D341Med (cell line): ENCODE measurements at regions not wholly inside any gene's neighbourhood (a gene's known extent, or its start where the extent isn't known, plus 50 kb on each side); places are given as distances from the start of the nearest gene placed in this dataset.
"Not testable (repeated sequence)": the region's sequence is repeated elsewhere in the genome, so short reads cannot be mapped to it uniquely, and the experiment has no call there.

Experiments used
- DNase-seq: peaks from one replicate; pipeline ENCODE4 v3.0.0; 2012; ENCODE audit warnings: low spot score

DNA sequence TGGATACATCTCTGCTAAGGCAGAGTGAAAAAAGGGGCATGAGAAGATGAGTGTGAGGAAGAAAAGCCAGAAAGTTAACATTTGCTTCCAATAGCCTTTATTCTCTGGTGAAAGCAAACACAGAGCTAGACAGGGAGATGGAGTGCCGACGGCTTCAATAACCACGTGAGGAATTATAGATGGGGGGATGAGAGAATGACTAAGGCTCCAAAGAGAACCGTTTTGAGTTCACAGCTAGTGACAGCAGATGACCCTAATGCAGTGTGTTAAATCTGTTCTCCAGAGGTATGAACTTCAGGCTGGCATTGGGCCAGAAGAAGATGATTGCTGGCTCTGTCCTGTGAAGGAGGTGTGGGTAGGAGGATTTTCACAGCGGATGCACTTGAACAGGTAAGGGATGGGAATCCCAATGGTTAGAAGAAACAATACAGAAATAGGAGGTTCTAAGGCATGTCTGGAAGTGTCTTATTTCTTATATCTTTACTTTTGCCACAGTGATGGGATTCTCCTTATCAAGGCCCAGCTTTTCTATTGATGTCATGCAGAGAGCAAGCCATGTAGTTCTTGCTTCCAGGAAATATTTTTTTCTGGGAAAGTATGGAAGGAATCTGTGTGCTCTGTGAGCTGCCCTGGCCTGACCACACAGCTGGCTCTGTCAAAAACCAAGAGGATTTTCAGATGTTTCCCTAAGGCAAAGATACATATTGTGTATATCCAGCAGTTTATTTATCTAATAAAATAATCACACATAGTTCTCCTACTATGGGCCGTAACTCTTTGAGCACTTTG, 573.8 kb downstream of the LTN1 start:
- no peak for DNase-seq

DNA sequence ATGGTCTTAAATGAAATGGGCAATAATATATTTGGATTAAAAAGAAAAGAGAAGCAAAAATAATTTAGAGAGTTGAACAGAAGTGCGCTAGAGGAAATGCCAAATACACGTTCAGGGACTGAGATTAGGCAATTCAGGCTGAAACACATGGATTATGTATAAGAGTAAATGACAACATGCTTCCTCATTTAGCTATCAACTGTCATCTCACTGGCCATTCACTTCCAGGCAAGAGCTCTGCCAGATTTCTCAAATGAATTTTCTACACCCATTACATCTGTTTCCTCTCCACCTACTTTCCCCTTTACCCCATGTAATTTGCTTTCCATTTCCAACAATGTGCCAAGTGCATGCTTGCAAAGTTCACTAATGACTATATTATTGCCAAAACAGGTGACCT, 582.4 kb downstream of the LTN1 start:
- no peak for DNase-seq

DNA sequence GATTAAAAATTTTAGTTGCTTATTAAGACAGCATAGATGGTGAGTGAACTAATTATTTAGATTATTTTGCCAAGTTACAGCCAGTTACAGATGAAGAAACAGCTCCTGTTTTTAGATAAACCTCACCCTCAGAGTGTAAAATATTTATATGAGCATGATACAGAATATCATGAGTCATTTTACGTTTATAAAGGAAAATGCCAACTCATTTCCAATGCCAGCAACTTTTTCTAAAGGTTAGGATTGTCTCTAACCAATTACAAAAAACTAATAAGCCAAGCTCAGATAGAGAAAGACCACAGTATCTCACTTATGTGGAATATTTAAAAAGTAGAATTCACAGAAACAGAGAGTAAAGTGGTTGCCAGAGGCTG, 590.1 kb downstream of the LTN1 start:
- DNase-seq, result no peak

DNA sequence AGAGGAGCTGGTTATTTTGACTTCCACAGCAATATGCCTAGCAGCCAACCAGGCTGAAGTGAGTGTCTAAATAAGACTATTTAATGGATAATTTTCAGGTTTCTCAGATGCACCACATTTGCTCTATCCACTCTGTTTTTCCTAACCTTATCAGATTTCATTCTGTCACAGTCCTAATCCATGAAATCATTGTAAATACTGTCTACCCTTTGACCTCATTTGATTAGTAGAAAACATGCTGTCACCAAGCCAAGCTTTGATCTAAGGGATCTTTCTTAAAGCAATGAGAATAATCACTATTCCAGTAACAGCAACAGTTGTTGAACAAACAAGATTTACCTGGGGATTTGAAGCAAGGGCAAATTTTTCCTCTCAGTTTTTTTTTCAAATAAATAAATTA, 595.6 kb downstream of the LTN1 start:
- no peak for DNase-seq

DNA sequence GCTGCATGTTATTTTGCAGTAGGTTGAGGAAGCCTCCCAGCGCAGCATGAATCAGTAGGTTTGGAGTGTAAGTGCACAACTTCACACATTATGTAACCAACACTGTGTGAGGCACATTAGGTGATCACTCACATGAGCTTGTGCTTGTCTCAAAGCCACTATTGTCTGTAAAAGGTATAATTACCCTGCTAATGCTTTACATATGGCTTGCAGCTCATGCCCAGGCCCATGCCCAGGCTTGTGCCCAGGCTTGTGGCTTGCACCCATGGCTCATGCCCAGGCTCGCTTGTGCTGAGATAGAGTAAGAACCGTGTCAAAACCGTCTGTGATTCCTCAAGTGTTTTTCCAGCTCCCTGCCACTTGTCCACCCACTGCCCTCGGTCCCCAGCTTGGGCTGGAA, 596.3 kb downstream of the LTN1 start:
- no peak for DNase-seq

DNA sequence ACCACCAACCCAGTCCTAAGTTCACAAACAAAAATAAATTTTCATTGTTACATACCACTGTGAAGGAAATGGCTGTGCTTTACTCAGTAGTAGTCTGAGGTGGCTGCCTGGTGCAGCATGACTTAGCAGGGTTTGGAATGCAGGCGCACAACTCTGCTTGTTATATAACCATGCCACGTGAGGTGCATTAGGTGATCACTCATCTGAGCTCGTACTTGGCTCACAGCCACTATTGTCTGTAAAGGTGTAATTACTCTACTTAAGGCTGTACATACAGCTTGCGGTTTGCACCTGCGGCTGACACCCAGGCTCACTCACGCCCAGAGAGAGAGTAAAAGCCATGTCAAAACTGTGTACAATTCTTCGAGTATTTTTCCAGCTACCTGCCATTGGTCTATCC, 599.4 kb downstream of the LTN1 start:
- DNase-seq, result peak; percentile 32

DNA sequence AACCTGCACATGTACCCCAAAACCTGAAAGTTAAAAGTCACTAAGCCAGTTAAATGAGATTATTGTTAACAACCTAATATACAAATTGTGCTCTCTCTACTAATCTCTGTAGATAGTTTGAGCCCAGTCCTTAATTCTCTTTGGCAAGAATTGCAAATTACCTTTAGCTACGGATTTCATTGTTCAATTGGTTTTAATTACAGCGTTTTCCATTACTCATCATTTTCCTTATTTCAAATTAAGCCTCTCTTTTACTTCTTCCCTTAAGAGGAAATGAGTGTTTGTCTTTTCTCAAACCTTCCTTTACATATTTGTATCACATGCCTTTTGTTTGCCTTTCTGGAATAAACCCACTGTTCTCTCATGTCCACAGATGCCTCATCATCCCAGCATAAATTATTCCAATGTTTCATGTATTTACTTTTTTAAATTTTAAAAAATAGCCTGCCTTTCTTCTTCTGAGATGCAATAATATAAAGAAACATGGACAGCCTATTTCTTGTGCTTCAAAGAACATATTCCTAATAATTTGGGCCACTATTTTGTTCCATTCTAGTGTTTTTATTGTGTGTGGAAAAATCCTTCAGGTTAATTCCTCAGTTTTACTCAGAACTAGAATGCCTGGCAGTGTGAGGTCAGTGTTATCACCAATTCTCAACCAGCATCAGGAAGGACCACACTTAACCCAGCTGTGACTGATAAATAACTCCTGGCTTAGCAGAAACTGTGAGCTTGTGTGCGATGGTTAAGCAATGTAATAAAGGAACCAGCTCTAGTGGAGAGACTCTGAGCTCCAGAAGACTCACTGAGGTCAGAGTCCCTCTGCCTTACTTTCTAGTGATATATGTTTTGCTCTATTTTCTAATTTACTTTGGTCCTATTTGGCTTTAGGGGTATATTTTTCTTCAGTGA, 600.5 kb downstream of the LTN1 start:
- DNase-seq, result no peak

DNA sequence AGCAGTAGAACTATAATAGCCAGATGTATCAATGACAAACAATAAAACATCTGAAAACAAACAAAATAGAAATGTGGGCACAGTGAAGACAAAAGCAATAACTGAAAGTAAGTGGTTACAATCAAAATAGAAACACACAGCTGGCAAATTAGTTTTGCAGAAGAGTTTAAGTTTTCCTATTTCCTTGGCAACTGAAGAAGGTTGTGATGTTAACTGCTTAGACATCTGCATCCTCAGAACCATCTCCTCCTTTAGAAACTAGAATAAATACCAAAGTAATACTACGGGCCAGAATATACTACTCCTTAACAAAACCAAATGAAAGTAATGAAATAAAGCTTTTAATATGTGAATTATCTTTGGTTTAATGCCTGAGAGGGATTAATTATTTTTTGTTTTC, 605.5 kb downstream of the LTN1 start:
- no peak for DNase-seq

DNA sequence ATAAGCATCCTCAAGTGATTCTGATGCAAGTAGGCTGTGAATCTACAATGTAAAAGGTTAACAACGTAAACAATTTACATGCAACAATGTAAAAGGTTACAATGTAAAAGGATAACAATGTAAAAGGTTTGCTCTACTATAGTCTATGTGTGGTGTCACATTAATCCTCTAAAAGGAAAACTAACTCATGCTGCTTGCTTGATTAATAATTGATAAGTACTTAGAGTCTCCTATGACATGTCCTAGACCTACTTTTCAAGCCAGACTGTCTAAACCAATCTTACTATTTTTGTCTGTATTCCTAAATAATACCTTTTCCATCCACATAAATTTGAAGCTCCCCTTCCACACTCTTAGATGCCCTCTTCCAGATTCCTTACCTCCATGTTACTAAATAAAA, 606.8 kb downstream of the LTN1 start:
- no peak for DNase-seq

DNA sequence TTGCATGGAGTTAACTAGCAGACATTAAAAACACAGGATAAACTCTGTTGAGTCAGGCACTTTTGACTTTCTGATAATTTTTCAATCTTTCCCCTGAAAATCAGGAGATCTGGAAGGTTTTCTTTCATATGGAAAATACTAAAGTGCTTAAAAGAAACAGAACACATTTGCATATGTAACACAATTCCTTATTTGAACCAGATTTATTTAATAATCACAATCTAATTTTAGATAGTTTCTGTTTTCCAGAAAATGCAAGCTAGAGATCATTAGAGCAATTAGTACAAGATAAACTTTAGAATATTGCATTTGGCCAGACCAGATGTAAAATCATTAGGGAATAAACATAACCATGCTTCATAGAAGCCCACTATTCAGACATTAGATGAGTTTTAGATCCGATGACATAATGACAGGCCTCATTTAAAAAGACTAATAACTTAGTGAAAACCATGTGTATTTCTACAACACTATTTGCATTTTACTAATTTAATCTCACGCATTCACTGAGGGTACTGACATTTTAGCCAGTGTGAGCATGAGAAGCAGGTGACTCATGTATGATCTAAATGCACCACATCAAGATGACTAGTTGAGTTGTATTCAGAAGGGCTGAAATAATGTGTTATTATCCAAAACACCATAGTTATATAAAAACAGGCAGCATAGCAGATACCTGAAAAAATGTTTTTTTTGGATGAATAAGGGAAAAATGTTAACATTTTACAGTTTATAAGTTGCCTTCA, 611.5 kb downstream of the LTN1 start:
- DNase-seq, result not testable (repeated sequence)

DNA sequence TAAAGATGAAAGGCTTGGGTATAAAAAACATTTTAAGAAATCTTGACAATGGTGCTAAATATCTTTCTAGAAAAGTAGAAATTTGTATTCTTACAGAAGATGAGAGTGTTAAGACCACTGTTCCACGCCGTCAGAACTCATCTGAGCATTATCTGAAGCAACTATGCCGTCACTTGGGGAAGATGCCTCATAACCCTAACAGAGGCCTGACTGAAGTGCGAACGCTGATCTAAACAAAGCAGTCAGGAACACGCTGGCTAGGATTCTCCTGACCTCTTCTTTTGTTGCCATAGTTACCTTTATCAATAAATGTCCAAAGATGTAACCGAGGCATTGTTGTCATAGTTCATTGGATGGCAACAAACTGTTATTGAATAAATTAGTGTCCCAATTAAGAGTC, 612.4 kb downstream of the LTN1 start:
- DNase-seq, result no peak

DNA sequence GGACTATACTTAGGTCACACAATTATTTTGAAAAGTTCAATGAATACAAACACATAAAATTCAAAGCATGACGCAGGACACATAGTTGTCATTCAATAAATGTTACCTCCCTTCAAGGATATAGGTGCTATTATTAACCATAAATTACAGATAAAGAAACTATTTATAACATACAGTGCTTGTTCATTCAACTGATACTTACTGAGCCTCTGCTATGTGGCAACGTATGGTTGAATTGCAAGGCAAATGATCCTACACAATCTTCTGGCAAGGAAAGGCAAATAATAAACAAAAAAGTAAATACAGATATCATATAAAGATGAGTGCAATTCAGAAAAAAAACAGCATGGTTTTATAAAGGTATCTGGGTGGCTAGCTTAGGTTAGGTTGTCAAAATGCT, 614.7 kb downstream of the LTN1 start:
- no peak for DNase-seq

DNA sequence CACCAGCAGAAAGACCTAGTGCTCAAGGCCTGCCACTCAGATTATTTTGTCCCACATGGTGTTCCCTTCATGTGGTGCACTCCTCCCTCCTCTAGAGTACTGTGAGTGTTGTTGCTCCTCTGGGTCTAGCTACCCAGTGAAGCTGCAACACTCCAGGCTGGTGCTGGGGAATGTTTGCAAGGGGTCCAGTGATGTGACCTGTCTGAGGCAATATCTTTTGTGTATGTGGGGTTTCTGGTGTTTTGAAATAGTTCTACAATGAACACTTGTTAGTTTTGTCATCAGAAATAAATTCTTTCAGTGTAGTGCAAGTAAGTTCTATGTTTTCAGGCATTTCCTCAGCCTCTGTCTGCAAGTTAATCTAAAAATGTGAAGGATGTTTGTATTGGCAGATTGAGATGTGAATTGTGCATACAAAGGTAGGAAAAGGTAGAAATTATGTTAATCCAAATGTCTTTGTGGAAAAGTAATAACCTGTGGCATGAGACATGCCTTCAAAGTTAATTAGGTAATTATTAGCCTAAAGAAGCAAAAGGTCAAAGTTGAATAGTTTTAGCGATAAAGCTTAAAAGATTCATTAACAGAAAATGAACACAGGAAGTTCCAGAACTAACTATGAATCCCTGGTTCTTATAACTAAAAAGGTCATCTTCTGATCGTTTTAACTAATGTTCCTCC, 616.8 kb downstream of the LTN1 start:
- DNase-seq, result no peak

DNA sequence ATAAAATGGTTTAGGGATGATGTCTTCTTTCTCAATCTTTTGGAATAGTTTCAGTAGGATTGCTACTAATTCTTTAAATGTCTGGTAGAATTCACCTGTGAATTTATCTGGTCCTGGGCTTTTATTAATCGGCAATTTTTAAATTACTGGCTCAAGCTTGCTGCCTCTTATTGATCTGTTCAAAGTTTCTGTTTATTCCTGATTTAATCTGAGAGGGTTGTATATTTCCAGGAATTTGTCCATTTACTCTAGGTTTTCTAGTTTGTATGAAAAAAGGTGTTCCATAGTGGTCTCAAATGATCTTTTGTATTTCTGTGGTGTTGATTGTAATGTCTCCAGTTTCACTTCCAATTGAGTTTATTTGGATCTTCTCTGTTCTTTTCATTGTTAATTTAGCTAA, 617.8 kb downstream of the LTN1 start:
- no peak for DNase-seq

DNA sequence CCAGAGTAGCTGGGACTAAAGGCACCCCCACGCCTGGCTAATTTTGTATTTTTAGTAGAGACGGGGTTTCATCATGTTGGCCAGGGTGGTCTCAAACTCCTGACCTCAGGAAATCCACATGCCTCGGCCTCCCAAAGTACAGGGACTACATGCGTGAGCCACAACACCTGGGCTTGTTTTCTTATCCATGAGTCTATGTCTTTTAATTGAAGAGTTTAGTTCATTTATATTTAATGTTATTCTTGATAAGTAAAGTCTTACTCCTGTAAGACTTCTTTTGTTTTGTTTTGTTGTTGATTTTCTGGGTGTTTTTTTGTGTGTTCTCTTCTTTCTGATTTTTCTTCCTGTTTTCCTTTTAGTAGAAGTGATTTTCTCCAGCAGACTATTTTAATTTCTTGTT, 621.0 kb downstream of the LTN1 start:
- no peak for DNase-seq

DNA sequence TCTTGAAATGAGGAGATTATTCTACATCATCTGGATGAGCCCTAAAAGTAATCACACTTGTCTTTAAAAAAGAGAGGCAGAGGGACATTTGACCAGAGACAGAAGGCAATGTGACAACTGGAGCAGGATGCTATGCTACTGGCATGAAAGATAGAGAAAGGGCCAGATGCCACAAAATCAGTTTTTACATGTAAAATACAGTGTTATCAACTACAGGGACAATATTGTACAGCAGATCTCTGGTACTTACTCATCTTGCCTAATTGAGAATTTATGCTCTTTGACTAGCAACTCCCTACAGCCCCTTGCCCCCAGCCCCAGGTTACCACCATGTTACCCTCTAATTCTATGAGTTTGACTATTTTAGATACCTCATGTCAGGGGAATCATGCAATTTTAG, 633.4 kb downstream of the LTN1 start:
- DNase-seq, result no peak

DNA sequence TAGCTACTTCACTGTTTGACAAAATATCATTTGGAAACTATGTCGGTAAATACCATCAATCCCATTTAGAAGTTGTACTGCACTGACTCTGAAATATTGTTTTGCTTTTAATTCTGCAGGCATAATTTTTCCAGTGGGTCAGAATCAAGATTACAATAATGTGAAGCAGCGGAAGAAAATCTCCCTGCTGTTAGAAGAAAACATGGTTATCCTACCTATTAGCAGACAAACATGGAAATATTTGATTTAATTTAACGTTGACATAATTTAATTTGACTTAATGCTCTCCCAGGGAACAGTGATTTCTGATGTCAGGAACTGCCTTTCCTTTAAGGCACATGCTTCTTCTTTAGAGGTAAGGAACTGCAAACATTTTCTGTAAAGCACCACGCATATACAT, 634.0 kb downstream of the LTN1 start:
- no peak for DNase-seq

DNA sequence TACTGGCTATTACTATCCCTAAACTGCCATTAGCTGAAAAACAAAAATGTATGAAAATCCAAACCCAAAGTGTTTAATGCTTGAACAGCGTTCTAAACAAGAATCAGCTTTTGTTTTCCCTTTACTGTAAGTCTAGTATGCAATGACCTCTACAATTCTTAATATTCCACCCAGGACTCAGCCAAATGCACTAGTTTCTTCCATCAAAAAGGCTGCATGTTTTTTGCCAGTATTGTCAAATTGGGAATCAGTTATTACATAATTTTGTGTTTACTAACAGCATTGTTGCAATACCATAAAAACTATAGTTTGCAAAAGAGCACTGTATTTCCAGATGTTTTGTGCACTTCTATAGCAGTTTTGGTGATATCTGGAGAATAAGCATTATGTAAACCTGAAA, 634.5 kb downstream of the LTN1 start:
- DNase-seq, result no peak

DNA sequence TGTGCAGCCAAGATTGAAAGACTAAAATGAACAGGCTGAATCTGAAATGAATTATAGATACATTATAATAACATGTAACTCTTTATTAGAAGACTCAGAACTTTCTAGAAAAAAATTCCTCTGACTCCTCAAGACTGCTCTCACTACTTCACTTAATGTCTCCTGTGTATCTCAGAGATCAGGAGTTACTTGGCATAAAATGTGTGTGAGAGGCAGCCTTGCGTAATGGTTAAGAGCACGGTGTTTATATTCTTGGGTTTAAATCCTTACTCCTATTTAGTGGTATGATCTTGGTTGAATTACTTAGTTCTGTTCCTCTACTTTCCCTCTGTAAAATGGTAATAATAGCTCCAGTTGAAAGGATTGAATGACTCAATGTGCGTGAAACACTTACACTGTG, 634.9 kb downstream of the LTN1 start:
- no peak for DNase-seq

DNA sequence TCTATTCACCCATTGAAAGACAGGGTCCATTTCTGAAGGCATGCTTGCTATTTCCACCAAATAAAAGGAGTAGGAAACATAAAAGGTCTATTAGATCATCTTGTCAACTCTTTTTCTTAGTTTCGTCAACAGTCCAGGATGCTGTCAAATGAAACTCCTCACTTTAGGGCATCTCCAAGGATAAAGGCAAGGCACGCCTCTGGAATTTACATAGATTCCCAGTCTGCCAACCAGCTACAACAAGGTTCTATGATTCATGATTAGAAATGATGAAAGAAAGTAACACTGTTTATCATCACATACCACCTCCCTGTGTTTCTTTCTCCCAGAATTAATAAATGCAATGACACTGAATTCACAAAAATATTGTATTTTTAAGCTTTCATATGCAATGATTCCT, 636.3 kb downstream of the LTN1 start:
- DNase-seq, result no peak

DNA sequence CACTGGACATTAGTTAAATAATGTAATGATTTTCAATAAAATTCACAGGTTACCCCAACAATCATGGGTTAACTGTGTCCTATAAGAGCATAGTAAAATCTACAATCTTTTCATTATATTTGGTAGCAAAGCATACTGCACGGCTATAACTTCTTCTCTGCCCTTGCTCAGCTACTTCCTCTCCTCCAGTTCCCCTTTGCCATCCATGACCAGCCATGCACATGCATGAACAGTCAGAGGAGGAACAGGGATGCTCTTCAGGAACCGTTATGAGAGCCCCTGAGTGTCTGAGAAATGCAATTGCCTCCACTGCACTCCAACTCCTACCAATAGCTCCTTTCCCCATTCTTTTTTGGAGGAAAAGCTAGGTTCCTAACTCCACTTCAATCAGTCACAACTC, 646.7 kb downstream of the LTN1 start:
- no peak for DNase-seq

DNA sequence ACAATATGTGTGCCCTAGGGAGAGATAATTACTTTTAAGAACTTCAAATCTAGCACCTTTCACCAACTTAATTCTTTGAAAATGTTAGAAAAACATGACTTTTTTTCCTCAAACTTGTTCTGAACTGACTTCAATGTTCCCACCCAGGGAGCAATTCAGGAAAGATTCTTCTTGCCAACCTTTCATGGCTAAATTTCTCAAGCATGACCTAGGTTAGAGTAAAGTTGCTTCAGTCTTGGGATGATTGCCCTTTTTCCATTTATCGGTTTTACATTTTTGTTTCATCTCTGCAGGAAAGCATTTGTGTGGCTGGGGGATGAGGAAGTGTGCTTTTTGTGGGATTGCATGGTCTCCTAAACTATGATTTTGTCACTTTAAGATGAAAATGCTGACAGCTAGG, 647.7 kb downstream of the LTN1 start:
- DNase-seq, result no peak
